ENCODE measurements at regions not wholly inside any gene's neighbourhood (a gene's known extent, or its start where the extent isn't known, plus 50 kb on each side); places are given as distances from the start of the nearest gene placed in this dataset.

- no peak overlapping the region for H3K27ac ChIP-seq (ENCODE audit: low read length)
- peaks cover 62% of the 10 kb centered on the region for H3K4me1 ChIP-seq (ENCODE audit: control insufficient read depth, insufficient read depth, low read length)
- H3K27me3 ChIP-seq (ENCODE audit: control insufficient read depth, insufficient read depth, low read length) = peaks cover 2% of the 10 kb centered on the region
- H3K4me3 ChIP-seq (ENCODE audit: low read length) = no peak overlapping the region
- H3K9me3 ChIP-seq (ENCODE audit: control insufficient read depth, low read depth, low read length) = peaks cover 13% of the 10 kb centered on the region
- peak in 1 of 2 donors; percentile 55 for DNase-seq
- peaks cover 4% of the 10 kb centered on the region for H3K36me3 ChIP-seq (ENCODE audit: control insufficient read depth, insufficient read depth, low read length)
- no CpG with 5 or more reads among the region's 125 CpGs for WGBS (ENCODE audit: insufficient coverage, low lambda C conversion rate)
Observed at GRCh38 chr16:85169333-85170065, 57.2 kb upstream of the CIBAR2 start.

- no CpG with 5 or more reads among the region's 38 CpGs for WGBS (ENCODE audit: insufficient coverage, low lambda C conversion rate)
- Histone ChIP-seq H3K36me3 (ENCODE audit: control insufficient read depth, insufficient read depth, low read length) (peaks cover 4% of the 10 kb centered on the region), H3K27ac (ENCODE audit: low read length) (peak overlapping the region; percentile 10), H3K9me3 (ENCODE audit: control insufficient read depth, low read depth, low read length) (peaks cover 13% of the 10 kb centered on the region), H3K27me3 (ENCODE audit: control insufficient read depth, insufficient read depth, low read length) (peaks cover 2% of the 10 kb centered on the region), H3K4me1 (ENCODE audit: control insufficient read depth, insufficient read depth, low read length) (peaks cover 66% of the 10 kb centered on the region), H3K4me3 (ENCODE audit: low read length) (peak overlapping the region; percentile 65)
- DNase-seq = no peak
Observed at GRCh38 chr16:85170066-85170491, 57.8 kb upstream of the CIBAR2 start.

- WGBS (ENCODE audit: insufficient coverage, low lambda C conversion rate) = no CpG with 5 or more reads among the region's 23 CpGs
- peaks cover 13% of the 10 kb centered on the region for H3K9me3 ChIP-seq (ENCODE audit: control insufficient read depth, low read depth, low read length)
- H3K27me3 ChIP-seq (ENCODE audit: control insufficient read depth, insufficient read depth, low read length) = peaks cover 2% of the 10 kb centered on the region
- peak overlapping the region; percentile 10 for H3K27ac ChIP-seq (ENCODE audit: low read length)
- peak overlapping the region; percentile 65 for H3K4me3 ChIP-seq (ENCODE audit: low read length)
- peaks cover 8% of the 10 kb centered on the region for H3K36me3 ChIP-seq (ENCODE audit: control insufficient read depth, insufficient read depth, low read length)
- peak in 1 of 2 donors; percentile 29 for DNase-seq
- H3K4me1 ChIP-seq (ENCODE audit: control insufficient read depth, insufficient read depth, low read length) = peaks cover 71% of the 10 kb centered on the region
Observed at GRCh38 chr16:85170590-85171003, 58.3 kb upstream of the CIBAR2 start.

- Histone ChIP-seq H3K4me1 (ENCODE audit: control insufficient read depth, insufficient read depth, low read length) (peaks cover 73% of the 10 kb centered on the region), H3K36me3 (ENCODE audit: control insufficient read depth, insufficient read depth, low read length) (peaks cover 12% of the 10 kb centered on the region), H3K27ac (ENCODE audit: low read length) (peak overlapping the region; percentile 47), H3K9me3 (ENCODE audit: control insufficient read depth, low read depth, low read length) (peaks cover 13% of the 10 kb centered on the region), H3K27me3 (ENCODE audit: control insufficient read depth, insufficient read depth, low read length) (peaks cover 2% of the 10 kb centered on the region), H3K4me3 (ENCODE audit: low read length) (peak overlapping the region; percentile 65)
- 100% methylated on average over 1 of the region's 44 CpGs for WGBS (ENCODE audit: insufficient coverage, low lambda C conversion rate)
- DNase-seq = peak in 1 of 2 donors; percentile 42
Observed at GRCh38 chr16:85171004-85171758, 58.9 kb upstream of the CIBAR2 start.

- Histone ChIP-seq H3K27me3 (ENCODE audit: control insufficient read depth, insufficient read depth, low read length) (peaks cover 2% of the 10 kb centered on the region), H3K4me3 (ENCODE audit: low read length) (peak overlapping the region; percentile 65), H3K36me3 (ENCODE audit: control insufficient read depth, insufficient read depth, low read length) (peaks cover 18% of the 10 kb centered on the region), H3K27ac (ENCODE audit: low read length) (peak overlapping the region; percentile 47), H3K9me3 (ENCODE audit: control insufficient read depth, low read depth, low read length) (peaks cover 13% of the 10 kb centered on the region), H3K4me1 (ENCODE audit: control insufficient read depth, insufficient read depth, low read length) (peaks cover 65% of the 10 kb centered on the region)
- WGBS (ENCODE audit: insufficient coverage, low lambda C conversion rate) = 100% methylated on average over 1 of the region's 21 CpGs
- peak in 1 of 2 donors; percentile 49 for DNase-seq
Observed at GRCh38 chr16:85171759-85172454, 59.6 kb upstream of the CIBAR2 start.

- peak in 1 of 2 donors; percentile 64 for DNase-seq
- H3K36me3 ChIP-seq (ENCODE audit: control insufficient read depth, insufficient read depth, low read length) = peaks cover 24% of the 10 kb centered on the region
- H3K27me3 ChIP-seq (ENCODE audit: control insufficient read depth, insufficient read depth, low read length) = peaks cover 2% of the 10 kb centered on the region
- peaks cover 61% of the 10 kb centered on the region for H3K4me1 ChIP-seq (ENCODE audit: control insufficient read depth, insufficient read depth, low read length)
- peak overlapping the region; percentile 47 for H3K27ac ChIP-seq (ENCODE audit: low read length)
- H3K9me3 ChIP-seq (ENCODE audit: control insufficient read depth, low read depth, low read length) = peaks cover 13% of the 10 kb centered on the region
- no CpG with 5 or more reads among the region's 28 CpGs for WGBS (ENCODE audit: insufficient coverage, low lambda C conversion rate)
- H3K4me3 ChIP-seq (ENCODE audit: low read length) = peak overlapping the region; percentile 65
Observed at GRCh38 chr16:85172455-85173145, 60.3 kb upstream of the CIBAR2 start.

- 40% methylated on average over 1 of the region's 14 CpGs for WGBS (ENCODE audit: insufficient coverage, low lambda C conversion rate)
- Histone ChIP-seq H3K27ac (ENCODE audit: low read length) (peak overlapping the region; percentile 47), H3K27me3 (ENCODE audit: control insufficient read depth, insufficient read depth, low read length) (peaks cover 2% of the 10 kb centered on the region), H3K4me1 (ENCODE audit: control insufficient read depth, insufficient read depth, low read length) (peaks cover 54% of the 10 kb centered on the region), H3K4me3 (ENCODE audit: low read length) (peak overlapping the region; percentile 65), H3K9me3 (ENCODE audit: control insufficient read depth, low read depth, low read length) (peaks cover 13% of the 10 kb centered on the region), H3K36me3 (ENCODE audit: control insufficient read depth, insufficient read depth, low read length) (peaks cover 31% of the 10 kb centered on the region)
- peak in 1 of 2 donors; percentile 76 for DNase-seq
Observed at GRCh38 chr16:85173146-85173980, 61.1 kb upstream of the CIBAR2 start.

GRCh38 chr16:85173981-85174751, 61.9 kb upstream of the CIBAR2 start:
- Histone ChIP-seq H3K9me3 (ENCODE audit: control insufficient read depth, low read depth, low read length) (peaks cover 13% of the 10 kb centered on the region), H3K4me3 (ENCODE audit: low read length) (peak overlapping the region; percentile 65), H3K27ac (ENCODE audit: low read length) (peak overlapping the region; percentile 47), H3K4me1 (ENCODE audit: control insufficient read depth, insufficient read depth, low read length) (peaks cover 49% of the 10 kb centered on the region), H3K27me3 (ENCODE audit: control insufficient read depth, insufficient read depth, low read length) (peaks cover 2% of the 10 kb centered on the region), H3K36me3 (ENCODE audit: control insufficient read depth, insufficient read depth, low read length) (peaks cover 37% of the 10 kb centered on the region)
- 39% methylated on average over 2 of the region's 16 CpGs for WGBS (ENCODE audit: insufficient coverage, low lambda C conversion rate)
- peak in 1 of 2 donors; percentile 46 for DNase-seq
